ENCODE measurements at regions not wholly inside any gene's neighbourhood (a gene's known extent, or its start where the extent isn't known, plus 50 kb on each side); places are given as distances from the start of the nearest gene placed in this dataset.

GRCh38 chrX:8919801-8920200 is 114.1 kb downstream of the FAM9B start:
- TF ChIP-seq CTCF (IDR thresholded peaks at IDR 0.05), result no peak
- no peak for TF ChIP-seq POLR2A (IDR thresholded peaks at IDR 0.05)
- TF ChIP-seq EP300 (IDR thresholded peaks at IDR 0.05), result no peak
